H9 (cell line): ENCODE measurements at regions not wholly inside any gene's neighbourhood (a gene's known extent, or its start where the extent isn't known, plus 50 kb on each side); places are given as distances from the start of the nearest gene placed in this dataset.

Experiments used
- DNase-seq: peaks from one replicate; pipeline ENCODE4 v3.0.0-alpha.2; 2017
- H2AFZ ChIP-seq: one replicate; pipeline ENCODE4 v1.6.1; 2013; ENCODE audit warnings: mild to moderate bottlenecking, low read length, control low read depth, moderate library complexity
- H2AK5ac ChIP-seq: 2 replicates; pipeline ENCODE4 v1.6.1; 2013; ENCODE audit warnings: low read length, control low read depth, mixed read lengths; ENCODE audit not compliant: insufficient read length
- H2BK120ac ChIP-seq: one replicate; pipeline ENCODE4 v1.6.1; 2013; ENCODE audit warnings: low read depth, mild to moderate bottlenecking, low read length, control low read depth, inconsistent platforms; ENCODE audit not compliant: poor library complexity, severe bottlenecking
- H2BK12ac ChIP-seq: 2 replicates; pipeline ENCODE4 v1.6.1; 2013; ENCODE audit warnings: low read length, control low read depth, mixed read lengths, low read depth; ENCODE audit not compliant: insufficient read length
- H2BK15ac ChIP-seq: 2 replicates; pipeline ENCODE4 v1.6.1; 2013; ENCODE audit warnings: low read depth, low read length, control low read depth
- H2BK20ac ChIP-seq: one replicate; pipeline ENCODE4 v1.6.1; 2013; ENCODE audit warnings: low read depth, mild to moderate bottlenecking, low read length, control low read depth, inconsistent platforms; ENCODE audit not compliant: poor library complexity, severe bottlenecking
- H2BK5ac ChIP-seq: 2 replicates; pipeline ENCODE4 v1.6.1; 2013; ENCODE audit warnings: low read length, control low read depth, mixed read lengths; ENCODE audit not compliant: insufficient read length
- H3K14ac ChIP-seq: 2 replicates; pipeline ENCODE4 v1.6.1; 2013; ENCODE audit warnings: low read length, control low read depth; ENCODE audit not compliant: insufficient read depth
- H3K18ac ChIP-seq: 2 replicates; pipeline ENCODE4 v1.6.1; 2013; ENCODE audit warnings: low read depth, mild to moderate bottlenecking, mixed read lengths, low read length, control low read depth; ENCODE audit not compliant: insufficient read length
- H3K23ac ChIP-seq: 2 replicates; pipeline ENCODE4 v1.6.1; 2013; ENCODE audit warnings: low read length, control low read depth, mixed read lengths, low read depth; ENCODE audit not compliant: insufficient read length
- H3K23me2 ChIP-seq: 2 replicates; pipeline ENCODE4 v1.6.1; 2013; ENCODE audit warnings: low read depth, mild to moderate bottlenecking, mixed read lengths, low read length, control low read depth; ENCODE audit not compliant: insufficient read length, poor library complexity, severe bottlenecking
- H3K27ac ChIP-seq: 2 replicates; pipeline ENCODE4 v1.5.1; 2013; ENCODE audit warnings: low read length, control low read depth, mixed read lengths, low read depth; ENCODE audit not compliant: insufficient read length
- H3K27me3 ChIP-seq: 2 replicates; pipeline ENCODE4 v1.6.1; 2013; ENCODE audit warnings: low read length, control low read depth, inconsistent platforms; ENCODE audit not compliant: insufficient read depth
- H3K4ac ChIP-seq: 2 replicates; pipeline ENCODE4 v1.6.1; 2013; ENCODE audit warnings: low read depth, mild to moderate bottlenecking, control low read depth, inconsistent platforms, low read length, moderate library complexity
- H3K4me1 ChIP-seq: 2 replicates; pipeline ENCODE4 v1.6.1; 2013; ENCODE audit warnings: low read length, control low read depth, inconsistent platforms; ENCODE audit not compliant: insufficient read depth
- H3K4me2 ChIP-seq: 2 replicates; pipeline ENCODE4 v1.6.1; 2013; ENCODE audit warnings: low read length, control low read depth, mixed read lengths; ENCODE audit not compliant: insufficient read length, insufficient read depth
- H3K56ac ChIP-seq: 2 replicates; pipeline ENCODE4 v1.6.1; 2013; ENCODE audit warnings: low read depth, mild to moderate bottlenecking, mixed read lengths, low read length, control low read depth; ENCODE audit not compliant: insufficient read length
- H3K79me1 ChIP-seq: 2 replicates; pipeline ENCODE4 v1.6.1; 2013; ENCODE audit warnings: low read depth, mild to moderate bottlenecking, moderate library complexity, low read length, control low read depth, inconsistent platforms; ENCODE audit not compliant: insufficient read depth, poor library complexity, severe bottlenecking
- H3K79me2 ChIP-seq: 2 replicates; pipeline ENCODE4 v1.6.1; 2013; ENCODE audit warnings: low read length, control low read depth, inconsistent platforms; ENCODE audit not compliant: insufficient read depth
- H3K9ac ChIP-seq: 2 replicates; pipeline ENCODE4 v1.6.1; 2013; ENCODE audit warnings: low read length, control low read depth, mixed read lengths; ENCODE audit not compliant: insufficient read length; ENCODE audit errors: extremely low read depth
- H3K9me3 ChIP-seq: one replicate; pipeline ENCODE4 v1.6.1; 2013; ENCODE audit warnings: low read depth, low read length, inconsistent platforms; ENCODE audit not compliant: control insufficient read depth
- H3T11ph ChIP-seq: one replicate; pipeline ENCODE4 v1.6.1; 2013; ENCODE audit warnings: mild to moderate bottlenecking, low read length, control low read depth, inconsistent platforms
- H4K20me1 ChIP-seq: one replicate; pipeline ENCODE4 v1.6.1; 2013; ENCODE audit not compliant: control insufficient read depth, insufficient read length, insufficient read depth
- H4K5ac ChIP-seq: 2 replicates; pipeline ENCODE4 v1.6.1; 2013; ENCODE audit warnings: low read depth, mild to moderate bottlenecking, mixed read lengths, low read length, control low read depth; ENCODE audit not compliant: insufficient read length
- H4K8ac ChIP-seq: replicated peaks from 2 replicates; pipeline ENCODE4 v1.6.1; 2013; ENCODE audit warnings: low read length, control low read depth, mixed read lengths, low read depth; ENCODE audit not compliant: insufficient read length
- H4K91ac ChIP-seq: 2 replicates; pipeline ENCODE4 v1.6.1; 2013; ENCODE audit warnings: low read depth, mild to moderate bottlenecking, moderate library complexity, mixed read lengths, low read length, control low read depth; ENCODE audit not compliant: insufficient read length
- H3K27ac Mint-ChIP-seq, 3 experiments: 2 replicates in 2 of 3; 3 replicates in 1 of 3; pipeline ENCODE4 v1.8.0; 2020 to 2021; ENCODE audit warnings: mixed read lengths in 3 of 3, mild to moderate bottlenecking in 1 of 3, moderate library complexity in 1 of 3
- H3K27me3 Mint-ChIP-seq: 2 replicates; pipeline ENCODE4 v1.8.0; 2021; ENCODE audit warnings: low read depth, mild to moderate bottlenecking, moderate library complexity, mixed read lengths
- H3K36me3 Mint-ChIP-seq, 3 experiments: 2 replicates in 2 of 3; 3 replicates in 1 of 3; pipeline ENCODE4 v1.8.0; 2020 to 2021; ENCODE audit warnings: low read depth in 3 of 3, mixed read lengths in 3 of 3; ENCODE audit not compliant: insufficient read depth in 1 of 3
- H3K4me1 Mint-ChIP-seq, 2 experiments: 2 replicates each; pipeline ENCODE4 v1.8.0; 2020; ENCODE audit warnings: mixed read lengths in 2 of 2
- H3K4me3 Mint-ChIP-seq, 2 experiments: 2 replicates in 1 of 2; 3 replicates in 1 of 2; pipeline ENCODE4 v1.8.0; 2020 to 2021; ENCODE audit warnings: mild to moderate bottlenecking in 2 of 2, mixed read lengths in 2 of 2, moderate library complexity in 1 of 2
- H3K9me3 Mint-ChIP-seq, 2 experiments: 2 replicates in 1 of 2; 3 replicates in 1 of 2; pipeline ENCODE4 v1.8.0; 2020; ENCODE audit warnings: mild to moderate bottlenecking in 2 of 2, mixed read lengths in 2 of 2, moderate library complexity in 1 of 2
- CTCF ChIP-seq: fragments of 200-600 bp; sonication (generic); conservative IDR thresholded peaks from 3 replicates; pipeline ENCODE4 v1.8.0; 2021; ENCODE audit warnings: antibody characterized with exemption, mild to moderate bottlenecking

- Histone ChIP-seq H3K14ac (no peak overlapping the region), H3K56ac (no peak overlapping the region), H4K20me1 (no peaks in the 10 kb centered on the region), H3K18ac (no peak overlapping the region), H3K4ac (no peak overlapping the region), H3T11ph (no peak overlapping the region), H3K4me2 (no peak overlapping the region), H3K9ac (no peak overlapping the region), H2BK20ac (no peak overlapping the region), H3K27me3 (no peaks in the 10 kb centered on the region), H3K4me1 (no peaks in the 10 kb centered on the region), H2BK5ac (no peak overlapping the region), H2BK120ac (no peak overlapping the region), H2BK15ac (no peak overlapping the region), H3K79me1 (no peaks in the 10 kb centered on the region), H3K23ac (no peak overlapping the region), H3K27ac (no peak overlapping the region), H3K23me2 (no peaks in the 10 kb centered on the region), H4K5ac (no peak overlapping the region), H4K8ac (no peak overlapping the region), H3K79me2 (no peaks in the 10 kb centered on the region), H2AFZ (no peak overlapping the region), H2BK12ac (no peak overlapping the region), H2AK5ac (no peak overlapping the region), H3K9me3 (no peaks in the 10 kb centered on the region), H4K91ac (no peak overlapping the region)
- Mint-ChIP-seq H3K4me1 (peaks cover 5 to 7% of the 10 kb centered on the region in 2 experiments), H3K27ac (no peak overlapping the region), H3K9me3 (peaks cover 0 to 3% of the 10 kb centered on the region in 2 experiments; a peak in 1 of 5 replicates), H3K27me3 (no peaks in the 10 kb centered on the region), H3K36me3 (peaks cover 0 to 8% (median 0%) of the 10 kb centered on the region in 3 experiments; a peak in 3 of 7 replicates), H3K4me3 (no peak overlapping the region)
- DNase-seq: no peak
- no peak for TF ChIP-seq CTCF
Measured at GRCh38 chr6:756224-756623, 63.3 kb upstream of the EXOC2 start.
